ENCODE measurements at regions not wholly inside any gene's neighbourhood (a gene's known extent, or its start where the extent isn't known, plus 50 kb on each side); places are given as distances from the start of the nearest gene placed in this dataset.

- Histone ChIP-seq H3K4me1 (ENCODE audit: control insufficient read depth in 5 of 5, insufficient read depth in 5 of 5, low read length in 5 of 5) (no peaks in the 10 kb centered on the region), H3K9me3 (ENCODE audit: control insufficient read depth in 4 of 4, insufficient read depth in 3 of 4, low read length in 3 of 4) (peaks cover 0 to 13% (median 5%) of the 10 kb centered on the region in 4 donors), H3K4me3 (no peak overlapping the region), H3K36me3 (ENCODE audit: control insufficient read depth in 4 of 4, insufficient read depth in 4 of 4, low read length in 4 of 4) (no peaks in the 10 kb centered on the region), H3K27me3 (ENCODE audit: control insufficient read depth in 3 of 3, insufficient read depth in 3 of 3, low read length in 2 of 3) (no peaks in the 10 kb centered on the region), H3K27ac (ENCODE audit: low read depth in 1 of 2, low read length in 1 of 2) (no peak overlapping the region), H3K9ac (ENCODE audit: insufficient read depth in 1 of 2, low read length in 2 of 2) (no peak overlapping the region)
- WGBS, 2 donors: 85 to 96% methylated on average over 3 to 5 of the region's 5 CpGs
- no peak for TF ChIP-seq CTCF (IDR thresholded peaks at IDR 0.05; ENCODE audit: control extremely low read depth, extremely low read depth)
- DNase-seq: no peak
- no peak for ATAC-seq (ENCODE audit: insufficient read depth, low FRiP score)
Measured at GRCh38 chrX:65148232-65148631, 172.0 kb upstream of the ZC4H2 start.

GRCh38 chrX:65136424-65136823 lies 160.2 kb upstream of the ZC4H2 start:
- no peaks in the 10 kb centered on the region for H3K36me3 ChIP-seq (ENCODE audit: control insufficient read depth in 4 of 4, insufficient read depth in 4 of 4, low read length in 4 of 4)
- ATAC-seq (ENCODE audit: insufficient read depth, low FRiP score) (no peak), DNase-seq (no peak)
- H3K27ac ChIP-seq (ENCODE audit: low read depth in 1 of 2, low read length in 1 of 2): no peak overlapping the region
- H3K4me1 ChIP-seq (ENCODE audit: control insufficient read depth in 5 of 5, insufficient read depth in 5 of 5, low read length in 5 of 5): no peaks in the 10 kb centered on the region
- no peak overlapping the region for H3K9ac ChIP-seq (ENCODE audit: insufficient read depth in 1 of 2, low read length in 2 of 2)
- H3K27me3 ChIP-seq (ENCODE audit: control insufficient read depth in 3 of 3, insufficient read depth in 3 of 3, low read length in 2 of 3): no peaks in the 10 kb centered on the region
- 64 to 68% methylated on average over 1 of the region's 1 CpG for WGBS, 2 donors
- H3K9me3 ChIP-seq (ENCODE audit: control insufficient read depth in 4 of 4, insufficient read depth in 3 of 4, low read length in 3 of 4): peaks cover 0 to 6% (median 2%) of the 10 kb centered on the region in 4 donors
- no peak for TF ChIP-seq CTCF (IDR thresholded peaks at IDR 0.05; ENCODE audit: control extremely low read depth, extremely low read depth)
- H3K4me3 ChIP-seq: no peak overlapping the region

- WGBS, 2 donors: 18 to 59% methylated on average over 3 of the region's 3 CpGs
- DNase-seq (no peak), ATAC-seq (ENCODE audit: insufficient read depth, low FRiP score) (no peak)
- Histone ChIP-seq H3K4me1 (ENCODE audit: control insufficient read depth in 5 of 5, insufficient read depth in 5 of 5, low read length in 5 of 5) (no peaks in the 10 kb centered on the region), H3K36me3 (ENCODE audit: control insufficient read depth in 4 of 4, insufficient read depth in 4 of 4, low read length in 4 of 4) (no peaks in the 10 kb centered on the region), H3K9me3 (ENCODE audit: control insufficient read depth in 4 of 4, insufficient read depth in 3 of 4, low read length in 3 of 4) (peaks cover 0 to 17% (median 5%) of the 10 kb centered on the region in 4 donors), H3K9ac (ENCODE audit: insufficient read depth in 1 of 2, low read length in 2 of 2) (no peak overlapping the region), H3K4me3 (no peak overlapping the region), H3K27ac (ENCODE audit: low read depth in 1 of 2, low read length in 1 of 2) (no peak overlapping the region), H3K27me3 (ENCODE audit: control insufficient read depth in 3 of 3, insufficient read depth in 3 of 3, low read length in 2 of 3) (peaks cover 0 to 4% (median 0%) of the 10 kb centered on the region in 3 donors)
- no peak for TF ChIP-seq CTCF (IDR thresholded peaks at IDR 0.05; ENCODE audit: control extremely low read depth, extremely low read depth)
Measured at GRCh38 chrX:65127842-65128241, 151.6 kb upstream of the ZC4H2 start.

GRCh38 chrX:65098851-65099250 lies 122.6 kb upstream of the ZC4H2 start:
- ATAC-seq (ENCODE audit: insufficient read depth, low FRiP score) (no peak), DNase-seq (no peak)
- no peaks in the 10 kb centered on the region for H3K4me1 ChIP-seq (ENCODE audit: control insufficient read depth in 5 of 5, insufficient read depth in 5 of 5, low read length in 5 of 5)
- no peak overlapping the region for H3K9ac ChIP-seq (ENCODE audit: insufficient read depth in 1 of 2, low read length in 2 of 2)
- 74 to 90% methylated on average over 3 of the region's 3 CpGs for WGBS, 2 donors
- TF ChIP-seq CTCF (IDR thresholded peaks at IDR 0.05; ENCODE audit: control extremely low read depth, extremely low read depth): no peak
- H3K36me3 ChIP-seq (ENCODE audit: control insufficient read depth in 4 of 4, insufficient read depth in 4 of 4, low read length in 4 of 4): no peaks in the 10 kb centered on the region
- H3K27me3 ChIP-seq (ENCODE audit: control insufficient read depth in 3 of 3, insufficient read depth in 3 of 3, low read length in 2 of 3): no peaks in the 10 kb centered on the region
- H3K27ac ChIP-seq (ENCODE audit: low read depth in 1 of 2, low read length in 1 of 2): no peak overlapping the region
- peaks cover 0 to 10% (median 3%) of the 10 kb centered on the region in 4 donors for H3K9me3 ChIP-seq (ENCODE audit: control insufficient read depth in 4 of 4, insufficient read depth in 3 of 4, low read length in 3 of 4)
- no peak overlapping the region for H3K4me3 ChIP-seq

Measured in lung (tissue), 11 donors.